ENCODE measurements at regions not wholly inside any gene's neighbourhood (a gene's known extent, or its start where the extent isn't known, plus 50 kb on each side); places are given as distances from the start of the nearest gene placed in this dataset.

DNA sequence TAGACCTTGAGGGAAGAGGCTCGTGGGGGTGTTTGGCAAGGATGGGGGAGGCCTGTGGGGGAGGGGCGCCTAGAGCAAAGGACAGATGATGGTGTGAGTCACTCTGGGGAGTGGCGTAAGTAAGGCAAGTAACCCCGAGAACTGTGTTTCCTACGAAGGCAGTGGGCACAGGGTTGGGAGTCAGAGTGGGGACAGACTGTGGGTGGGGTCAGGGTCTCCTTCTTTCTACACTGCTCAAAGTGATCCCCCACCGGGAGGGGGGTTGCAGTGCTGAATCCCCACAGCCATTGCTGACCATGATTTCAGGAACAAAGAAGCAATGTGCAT lies 136.8 kb downstream of the TENT4A start:
- TF ChIP-seq, protein P1, sequence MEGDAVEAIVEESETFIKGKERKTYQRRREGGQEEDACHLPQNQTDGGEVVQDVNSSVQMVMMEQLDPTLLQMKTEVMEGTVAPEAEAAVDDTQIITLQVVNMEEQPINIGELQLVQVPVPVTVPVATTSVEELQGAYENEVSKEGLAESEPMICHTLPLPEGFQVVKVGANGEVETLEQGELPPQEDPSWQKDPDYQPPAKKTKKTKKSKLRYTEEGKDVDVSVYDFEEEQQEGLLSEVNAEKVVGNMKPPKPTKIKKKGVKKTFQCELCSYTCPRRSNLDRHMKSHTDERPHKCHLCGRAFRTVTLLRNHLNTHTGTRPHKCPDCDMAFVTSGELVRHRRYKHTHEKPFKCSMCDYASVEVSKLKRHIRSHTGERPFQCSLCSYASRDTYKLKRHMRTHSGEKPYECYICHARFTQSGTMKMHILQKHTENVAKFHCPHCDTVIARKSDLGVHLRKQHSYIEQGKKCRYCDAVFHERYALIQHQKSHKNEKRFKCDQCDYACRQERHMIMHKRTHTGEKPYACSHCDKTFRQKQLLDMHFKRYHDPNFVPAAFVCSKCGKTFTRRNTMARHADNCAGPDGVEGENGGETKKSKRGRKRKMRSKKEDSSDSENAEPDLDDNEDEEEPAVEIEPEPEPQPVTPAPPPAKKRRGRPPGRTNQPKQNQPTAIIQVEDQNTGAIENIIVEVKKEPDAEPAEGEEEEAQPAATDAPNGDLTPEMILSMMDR (IDR thresholded peaks at IDR 0.05; ENCODE audit: borderline replicate concordance, control extremely low read depth, extremely low read depth, insufficient read depth, missing control alignments) = no peak
- in situ Hi-C loops (cut with MboI; ENCODE audit: low sequenced_read_pairs, unreplicated experiment) = no loop called here
- no peak for DNase-seq (ENCODE audit: low spot score)

DNA sequence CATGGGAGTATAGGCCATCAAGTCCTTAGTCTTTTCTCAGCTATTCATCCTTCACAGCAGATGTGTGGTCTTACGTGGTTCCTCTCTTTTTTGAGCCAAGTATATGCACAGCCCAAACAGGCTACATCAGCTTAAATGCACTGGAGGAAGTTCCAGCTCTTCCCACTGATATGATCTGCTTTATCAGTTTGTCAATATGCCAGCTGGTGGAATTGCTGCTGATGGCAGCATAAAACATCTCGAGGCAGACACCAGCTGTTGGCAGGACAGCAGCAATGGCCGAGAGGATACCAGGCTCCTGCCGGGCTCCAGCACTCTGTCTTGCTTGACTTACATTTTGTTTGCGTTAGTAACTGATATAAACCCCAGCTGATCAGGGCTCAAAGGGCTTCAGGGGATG lies 143.4 kb downstream of the TENT4A start:
- TF ChIP-seq, protein P1 (IDR thresholded peaks at IDR 0.05; ENCODE audit: borderline replicate concordance, control extremely low read depth, extremely low read depth, insufficient read depth, missing control alignments) = no peak
- DNase-seq (ENCODE audit: low spot score) = no peak
- in situ Hi-C loops (cut with MboI; ENCODE audit: low sequenced_read_pairs, unreplicated experiment) = no loop called here

DNA sequence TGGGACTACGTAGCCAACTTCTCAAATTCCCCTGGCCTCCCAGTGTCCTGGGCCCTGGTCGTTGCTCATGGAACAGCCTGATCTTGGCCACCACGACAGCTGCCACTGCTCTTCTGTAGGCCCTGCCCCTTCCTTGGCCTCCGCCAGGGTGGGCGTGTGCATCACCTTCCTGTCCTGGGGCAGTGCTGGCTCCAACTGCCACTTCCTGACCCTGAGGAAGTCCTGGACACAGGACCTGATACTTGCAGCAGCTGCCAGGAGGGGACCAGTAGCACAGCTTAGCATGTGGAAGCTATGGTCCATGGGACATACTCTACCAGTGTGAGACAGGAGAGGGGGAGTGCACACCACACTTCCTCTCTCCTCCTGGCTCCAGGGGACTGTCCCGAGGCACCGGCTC lies 145.2 kb downstream of the TENT4A start:
- no peak for DNase-seq (ENCODE audit: low spot score)
- in situ Hi-C loops (cut with MboI; ENCODE audit: low sequenced_read_pairs, unreplicated experiment) = no loop called here
- TF ChIP-seq, protein P1 (IDR thresholded peaks at IDR 0.05; ENCODE audit: borderline replicate concordance, control extremely low read depth, extremely low read depth, insufficient read depth, missing control alignments) = no peak

DNA sequence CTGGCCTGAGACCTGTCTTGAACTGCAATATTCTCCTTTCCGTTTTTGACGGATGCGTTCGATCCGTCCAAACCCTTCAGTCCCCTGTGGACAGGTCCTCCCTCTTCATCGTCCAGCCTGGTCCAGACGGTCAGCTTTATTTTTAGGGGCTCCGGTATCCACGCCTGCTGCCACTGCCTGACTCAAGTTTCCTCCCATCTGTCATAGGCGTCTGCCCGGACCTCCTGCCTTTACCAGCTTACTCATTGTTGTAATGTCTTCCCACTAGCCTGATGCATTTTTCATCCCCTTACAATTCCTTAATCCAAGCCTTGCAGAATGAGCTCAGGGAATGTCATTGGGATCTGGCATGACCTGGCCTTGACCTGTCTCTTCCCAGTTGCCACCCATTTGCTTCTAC lies 145.8 kb downstream of the TENT4A start:
- in situ Hi-C loops (cut with MboI; ENCODE audit: low sequenced_read_pairs, unreplicated experiment) = no loop called here
- DNase-seq (ENCODE audit: low spot score) = no peak

DNA sequence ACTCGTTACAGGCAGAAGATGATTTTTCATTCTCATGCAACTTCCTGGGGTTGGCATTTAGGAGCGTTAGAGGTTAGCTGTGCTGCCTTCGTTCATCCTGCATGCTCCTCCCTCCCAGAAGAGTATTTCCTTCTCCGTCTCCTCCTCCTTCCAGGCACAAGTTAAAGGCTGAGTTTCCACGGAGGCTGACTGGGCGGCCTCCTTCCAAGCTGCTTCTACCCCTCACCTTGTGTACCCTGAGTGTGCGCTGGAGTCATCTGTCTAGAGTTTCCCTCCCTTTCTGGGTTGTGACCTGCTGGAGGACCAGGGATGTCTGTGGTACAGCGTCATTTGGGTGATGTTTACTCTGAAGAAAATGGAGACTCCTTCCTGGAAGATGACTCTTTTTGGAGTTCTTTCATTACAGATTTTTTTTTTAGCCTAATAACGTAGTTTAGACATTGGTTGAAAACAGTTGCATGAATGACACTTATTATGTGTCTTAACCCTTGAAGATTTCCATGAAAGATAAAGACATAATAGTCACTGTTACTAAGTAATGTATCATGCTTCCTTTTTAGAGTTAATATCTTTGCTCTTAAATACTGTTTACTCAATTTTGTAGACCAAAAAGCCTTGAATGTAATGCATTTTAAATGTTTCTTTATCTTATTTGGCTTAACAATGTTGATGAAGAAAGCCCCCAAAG lies 146.9 kb downstream of the TENT4A start:
- DNase-seq (ENCODE audit: low spot score) = no peak
- TF ChIP-seq, protein P1 (IDR thresholded peaks at IDR 0.05; ENCODE audit: borderline replicate concordance, control extremely low read depth, extremely low read depth, insufficient read depth, missing control alignments) = no peak
- in situ Hi-C loops (cut with MboI; ENCODE audit: low sequenced_read_pairs, unreplicated experiment) = no loop called here

More for the DNA sequence above, 145.8 kb downstream of the TENT4A start:
- TF ChIP-seq, protein P1 (IDR thresholded peaks at IDR 0.05; ENCODE audit: borderline replicate concordance, control extremely low read depth, extremely low read depth, insufficient read depth, missing control alignments) = no peak

DNA sequence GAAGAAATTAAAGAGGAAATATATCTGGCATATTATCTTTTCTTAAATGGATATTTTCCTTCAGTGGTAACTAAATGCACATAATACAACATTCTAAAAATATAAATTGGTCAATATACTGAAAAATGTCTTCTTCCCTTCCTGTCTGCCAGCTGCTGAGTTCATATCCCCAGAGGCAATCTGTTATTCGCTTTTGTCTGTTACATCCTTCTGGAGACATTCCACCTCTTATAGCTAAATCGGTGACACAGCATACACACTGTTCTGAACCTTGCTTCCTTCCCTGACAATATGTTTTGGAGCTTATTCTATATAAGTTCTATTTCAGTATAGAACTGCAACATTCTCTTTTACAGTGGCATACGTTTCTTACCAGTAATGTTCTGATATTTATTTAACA lies 147.8 kb downstream of the TENT4A start:
- TF ChIP-seq, protein P1 (IDR thresholded peaks at IDR 0.05; ENCODE audit: borderline replicate concordance, control extremely low read depth, extremely low read depth, insufficient read depth, missing control alignments) = no peak
- in situ Hi-C loops (cut with MboI; ENCODE audit: low sequenced_read_pairs, unreplicated experiment) = no loop called here

More for the DNA sequence above, 147.8 kb downstream of the TENT4A start:
- no peak for DNase-seq (ENCODE audit: low spot score)

Data from GM13976 (cell line).